ENCODE measurements at regions not wholly inside any gene's neighbourhood (a gene's known extent, or its start where the extent isn't known, plus 50 kb on each side); places are given as distances from the start of the nearest gene placed in this dataset.

GRCh38 chr13:54950546-54950945 lies 1921.9 kb downstream of the OLFM4 start:
- TF ChIP-seq CTCF (IDR thresholded peaks at IDR 0.05; ENCODE audit: low read depth, low read length, poor library complexity, severe bottlenecking): no peak
- no peak for TF ChIP-seq EZH2phosphoT487 (IDR thresholded peaks at IDR 0.05; ENCODE audit: borderline replicate concordance, low read length)
